D721Med (cell line): ENCODE measurements at regions not wholly inside any gene's neighbourhood (a gene's known extent, or its start where the extent isn't known, plus 50 kb on each side); places are given as distances from the start of the nearest gene placed in this dataset.

ENCODE experiments used
- DNase-seq: peaks from one replicate; pipeline ENCODE4 v3.0.0; 2011; ENCODE audit warnings: low spot score; ENCODE audit not compliant: insufficient read length
- FAIRE-seq: peaks from 2 replicates; lab custom pipeline; 2011; peaks lifted over from hg19 to GRCh38; lab: Jason Lieb, UNC
- CTCF ChIP-seq: IDR thresholded peaks from 2 replicates; pipeline ENCODE4 v1.5.1; 2012; ENCODE audit warnings: mild to moderate bottlenecking, control low read depth; ENCODE audit not compliant: insufficient read depth; ENCODE audit errors: missing control alignments

GRCh38 chr12:105754313-105754712, 384.4 kb downstream of the NUAK1 start:
- DNase-seq (no peak), FAIRE-seq (no peak)

GRCh38 chr12:105756961-105757360, 381.8 kb downstream of the NUAK1 start:
- FAIRE-seq (no peak), DNase-seq (no peak)
- TF ChIP-seq CTCF, result no peak

More at GRCh38 chr12:105754313-105754712, 384.4 kb downstream of the NUAK1 start:
- TF ChIP-seq CTCF, result no peak

- FAIRE-seq (no peak), DNase-seq (no peak)
- TF ChIP-seq CTCF, result no peak
These were observed 379.6 kb downstream of the NUAK1 start for GRCh38 chr12:105759149-105759548.

- FAIRE-seq (no peak), DNase-seq (no peak)
- no peak for TF ChIP-seq CTCF
These were observed 377.7 kb downstream of the NUAK1 start for GRCh38 chr12:105761075-105761474.

- no peak for DNase-seq
- no peak for TF ChIP-seq CTCF
- no peak for FAIRE-seq
These were observed 374.4 kb downstream of the NUAK1 start for GRCh38 chr12:105764216-105764835.

- TF ChIP-seq CTCF, result no peak
- FAIRE-seq (no peak), DNase-seq (no peak)
These were observed 373.4 kb downstream of the NUAK1 start for GRCh38 chr12:105765053-105766014.
